H9 (cell line): ENCODE measurements at regions not wholly inside any gene's neighbourhood (a gene's known extent, or its start where the extent isn't known, plus 50 kb on each side); places are given as distances from the start of the nearest gene placed in this dataset.

ENCODE experiments used
- DNase-seq: peaks from one replicate; pipeline ENCODE4 v3.0.0-alpha.2; 2017
- H2AFZ ChIP-seq: one replicate; pipeline ENCODE4 v1.6.1; 2013; ENCODE audit warnings: mild to moderate bottlenecking, low read length, control low read depth, moderate library complexity
- H2AK5ac ChIP-seq: 2 replicates; pipeline ENCODE4 v1.6.1; 2013; ENCODE audit warnings: low read length, control low read depth, mixed read lengths; ENCODE audit not compliant: insufficient read length
- H2BK120ac ChIP-seq: one replicate; pipeline ENCODE4 v1.6.1; 2013; ENCODE audit warnings: low read depth, mild to moderate bottlenecking, low read length, control low read depth, inconsistent platforms; ENCODE audit not compliant: poor library complexity, severe bottlenecking
- H2BK12ac ChIP-seq: 2 replicates; pipeline ENCODE4 v1.6.1; 2013; ENCODE audit warnings: low read length, control low read depth, mixed read lengths, low read depth; ENCODE audit not compliant: insufficient read length
- H2BK15ac ChIP-seq: 2 replicates; pipeline ENCODE4 v1.6.1; 2013; ENCODE audit warnings: low read depth, low read length, control low read depth
- H2BK20ac ChIP-seq: one replicate; pipeline ENCODE4 v1.6.1; 2013; ENCODE audit warnings: low read depth, mild to moderate bottlenecking, low read length, control low read depth, inconsistent platforms; ENCODE audit not compliant: poor library complexity, severe bottlenecking
- H2BK5ac ChIP-seq: 2 replicates; pipeline ENCODE4 v1.6.1; 2013; ENCODE audit warnings: low read length, control low read depth, mixed read lengths; ENCODE audit not compliant: insufficient read length
- H3K14ac ChIP-seq: 2 replicates; pipeline ENCODE4 v1.6.1; 2013; ENCODE audit warnings: low read length, control low read depth; ENCODE audit not compliant: insufficient read depth
- H3K18ac ChIP-seq: 2 replicates; pipeline ENCODE4 v1.6.1; 2013; ENCODE audit warnings: low read depth, mild to moderate bottlenecking, mixed read lengths, low read length, control low read depth; ENCODE audit not compliant: insufficient read length
- H3K23ac ChIP-seq: 2 replicates; pipeline ENCODE4 v1.6.1; 2013; ENCODE audit warnings: low read length, control low read depth, mixed read lengths, low read depth; ENCODE audit not compliant: insufficient read length
- H3K23me2 ChIP-seq: 2 replicates; pipeline ENCODE4 v1.6.1; 2013; ENCODE audit warnings: low read depth, mild to moderate bottlenecking, mixed read lengths, low read length, control low read depth; ENCODE audit not compliant: insufficient read length, poor library complexity, severe bottlenecking
- H3K27ac ChIP-seq: 2 replicates; pipeline ENCODE4 v1.5.1; 2013; ENCODE audit warnings: low read length, control low read depth, mixed read lengths, low read depth; ENCODE audit not compliant: insufficient read length
- H3K27me3 ChIP-seq: 2 replicates; pipeline ENCODE4 v1.6.1; 2013; ENCODE audit warnings: low read length, control low read depth, inconsistent platforms; ENCODE audit not compliant: insufficient read depth
- H3K4ac ChIP-seq: 2 replicates; pipeline ENCODE4 v1.6.1; 2013; ENCODE audit warnings: low read depth, mild to moderate bottlenecking, control low read depth, inconsistent platforms, low read length, moderate library complexity
- H3K4me1 ChIP-seq: 2 replicates; pipeline ENCODE4 v1.6.1; 2013; ENCODE audit warnings: low read length, control low read depth, inconsistent platforms; ENCODE audit not compliant: insufficient read depth
- H3K4me2 ChIP-seq: 2 replicates; pipeline ENCODE4 v1.6.1; 2013; ENCODE audit warnings: low read length, control low read depth, mixed read lengths; ENCODE audit not compliant: insufficient read length, insufficient read depth
- H3K56ac ChIP-seq: 2 replicates; pipeline ENCODE4 v1.6.1; 2013; ENCODE audit warnings: low read depth, mild to moderate bottlenecking, mixed read lengths, low read length, control low read depth; ENCODE audit not compliant: insufficient read length
- H3K79me1 ChIP-seq: 2 replicates; pipeline ENCODE4 v1.6.1; 2013; ENCODE audit warnings: low read depth, mild to moderate bottlenecking, moderate library complexity, low read length, control low read depth, inconsistent platforms; ENCODE audit not compliant: insufficient read depth, poor library complexity, severe bottlenecking
- H3K79me2 ChIP-seq: 2 replicates; pipeline ENCODE4 v1.6.1; 2013; ENCODE audit warnings: low read length, control low read depth, inconsistent platforms; ENCODE audit not compliant: insufficient read depth
- H3K9ac ChIP-seq: 2 replicates; pipeline ENCODE4 v1.6.1; 2013; ENCODE audit warnings: low read length, control low read depth, mixed read lengths; ENCODE audit not compliant: insufficient read length; ENCODE audit errors: extremely low read depth
- H3K9me3 ChIP-seq: one replicate; pipeline ENCODE4 v1.6.1; 2013; ENCODE audit warnings: low read depth, low read length, inconsistent platforms; ENCODE audit not compliant: control insufficient read depth
- H3T11ph ChIP-seq: one replicate; pipeline ENCODE4 v1.6.1; 2013; ENCODE audit warnings: mild to moderate bottlenecking, low read length, control low read depth, inconsistent platforms
- H4K20me1 ChIP-seq: one replicate; pipeline ENCODE4 v1.6.1; 2013; ENCODE audit not compliant: control insufficient read depth, insufficient read length, insufficient read depth
- H4K5ac ChIP-seq: 2 replicates; pipeline ENCODE4 v1.6.1; 2013; ENCODE audit warnings: low read depth, mild to moderate bottlenecking, mixed read lengths, low read length, control low read depth; ENCODE audit not compliant: insufficient read length
- H4K8ac ChIP-seq: replicated peaks from 2 replicates; pipeline ENCODE4 v1.6.1; 2013; ENCODE audit warnings: low read length, control low read depth, mixed read lengths, low read depth; ENCODE audit not compliant: insufficient read length
- H4K91ac ChIP-seq: 2 replicates; pipeline ENCODE4 v1.6.1; 2013; ENCODE audit warnings: low read depth, mild to moderate bottlenecking, moderate library complexity, mixed read lengths, low read length, control low read depth; ENCODE audit not compliant: insufficient read length
- H3K27ac Mint-ChIP-seq, 3 experiments: 2 replicates in 2 of 3; 3 replicates in 1 of 3; pipeline ENCODE4 v1.8.0; 2020 to 2021; ENCODE audit warnings: mixed read lengths in 3 of 3, mild to moderate bottlenecking in 1 of 3, moderate library complexity in 1 of 3
- H3K27me3 Mint-ChIP-seq: 2 replicates; pipeline ENCODE4 v1.8.0; 2021; ENCODE audit warnings: low read depth, mild to moderate bottlenecking, moderate library complexity, mixed read lengths
- H3K36me3 Mint-ChIP-seq, 3 experiments: 2 replicates in 2 of 3; 3 replicates in 1 of 3; pipeline ENCODE4 v1.8.0; 2020 to 2021; ENCODE audit warnings: low read depth in 3 of 3, mixed read lengths in 3 of 3; ENCODE audit not compliant: insufficient read depth in 1 of 3
- H3K4me1 Mint-ChIP-seq, 2 experiments: 2 replicates each; pipeline ENCODE4 v1.8.0; 2020; ENCODE audit warnings: mixed read lengths in 2 of 2
- H3K4me3 Mint-ChIP-seq, 2 experiments: 2 replicates in 1 of 2; 3 replicates in 1 of 2; pipeline ENCODE4 v1.8.0; 2020 to 2021; ENCODE audit warnings: mild to moderate bottlenecking in 2 of 2, mixed read lengths in 2 of 2, moderate library complexity in 1 of 2
- H3K9me3 Mint-ChIP-seq, 2 experiments: 2 replicates in 1 of 2; 3 replicates in 1 of 2; pipeline ENCODE4 v1.8.0; 2020; ENCODE audit warnings: mild to moderate bottlenecking in 2 of 2, mixed read lengths in 2 of 2, moderate library complexity in 1 of 2
- WGBS: extraction: QIAGEN DNeasy Blood & Tissue Kit; methylation state at CpG from one replicate; pipeline ENCODE4 v1.1.7; 2013; ENCODE audit warnings: missing lambda C conversion rate, low lambda C conversion rate, mixed read lengths; ENCODE audit not compliant: insufficient read length; ENCODE audit errors: extremely low coverage; 5-methylcytosine and 5-hydroxymethylcytosine counted together
- TF ChIP-seq, protein P1 (sequence below): fragments of 200-600 bp; sonication (generic); conservative IDR thresholded peaks from 3 replicates; pipeline ENCODE4 v1.8.0; 2021; ENCODE audit warnings: antibody characterized with exemption, mild to moderate bottlenecking

DNA sequence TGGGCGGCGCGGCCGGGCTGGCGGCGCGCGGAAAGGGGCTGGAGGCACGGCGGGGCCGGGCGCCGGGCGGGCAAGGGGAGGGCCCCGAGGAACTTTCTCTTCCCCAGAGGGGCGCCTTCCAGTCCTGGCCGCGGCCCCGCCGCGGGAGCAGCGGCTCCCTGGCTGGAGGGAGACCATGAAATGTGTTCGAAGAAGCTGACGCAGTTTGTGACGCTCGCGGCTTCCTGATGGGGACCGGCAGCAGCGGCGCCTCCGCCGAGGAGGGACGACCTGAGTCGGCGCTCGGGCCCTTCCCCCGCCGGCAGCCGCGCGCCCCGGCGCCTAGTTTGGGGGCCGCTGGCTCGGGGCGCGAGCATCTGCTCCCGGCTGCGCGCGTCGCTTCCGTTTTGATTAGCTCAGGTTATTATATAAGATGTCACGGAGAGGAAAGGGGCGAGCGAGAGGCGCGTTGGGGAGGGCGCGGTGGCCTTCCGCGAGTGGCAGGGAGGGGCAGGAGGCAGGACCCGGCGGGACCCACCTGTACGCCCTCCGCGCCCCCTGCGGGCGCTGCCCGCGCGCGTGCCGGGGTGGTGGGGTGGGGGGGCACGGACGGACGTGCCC is 57.1 kb upstream of the PCGF5 start:
- Histone ChIP-seq H3K18ac (no peak overlapping the region), H3K56ac (no peak overlapping the region), H4K8ac (no peak overlapping the region), H3K4me1 (no peaks in the 10 kb centered on the region), H3K4me2 (peak overlapping the region; percentile 64), H3K4ac (no peak overlapping the region), H2BK20ac (no peak overlapping the region), H3K27ac (no peak overlapping the region), H3K9me3 (no peaks in the 10 kb centered on the region), H2AFZ (no peak overlapping the region), H2BK12ac (no peak overlapping the region), H4K5ac (no peak overlapping the region), H3K79me1 (no peaks in the 10 kb centered on the region), H2BK120ac (no peak overlapping the region), H3T11ph (no peak overlapping the region), H3K9ac (no peak overlapping the region), H3K14ac (no peak overlapping the region), H3K23ac (no peak overlapping the region), H3K79me2 (no peaks in the 10 kb centered on the region), H4K20me1 (no peaks in the 10 kb centered on the region), H3K23me2 (peaks cover 12% of the 10 kb centered on the region), H3K27me3 (peaks cover 43% of the 10 kb centered on the region), H2BK15ac (no peak overlapping the region), H2BK5ac (no peak overlapping the region), H2AK5ac (no peak overlapping the region), H4K91ac (no peak overlapping the region)
- Mint-ChIP-seq H3K27me3 (peaks cover 92% of the 10 kb centered on the region), H3K4me1 (peaks cover 3 to 6% of the 10 kb centered on the region in 2 experiments; a peak in 3 of 4 replicates), H3K4me3 (peak overlapping the region; percentile 65 to 85), H3K9me3 (no peaks in the 10 kb centered on the region), H3K27ac (peak overlapping the region in 1 of 3 experiments; percentile 53; a peak in 1 of 7 replicates), H3K36me3 (no peaks in the 10 kb centered on the region)
- no CpG with 5 or more reads among the region's 77 CpGs for WGBS
- TF ChIP-seq, protein P1, sequence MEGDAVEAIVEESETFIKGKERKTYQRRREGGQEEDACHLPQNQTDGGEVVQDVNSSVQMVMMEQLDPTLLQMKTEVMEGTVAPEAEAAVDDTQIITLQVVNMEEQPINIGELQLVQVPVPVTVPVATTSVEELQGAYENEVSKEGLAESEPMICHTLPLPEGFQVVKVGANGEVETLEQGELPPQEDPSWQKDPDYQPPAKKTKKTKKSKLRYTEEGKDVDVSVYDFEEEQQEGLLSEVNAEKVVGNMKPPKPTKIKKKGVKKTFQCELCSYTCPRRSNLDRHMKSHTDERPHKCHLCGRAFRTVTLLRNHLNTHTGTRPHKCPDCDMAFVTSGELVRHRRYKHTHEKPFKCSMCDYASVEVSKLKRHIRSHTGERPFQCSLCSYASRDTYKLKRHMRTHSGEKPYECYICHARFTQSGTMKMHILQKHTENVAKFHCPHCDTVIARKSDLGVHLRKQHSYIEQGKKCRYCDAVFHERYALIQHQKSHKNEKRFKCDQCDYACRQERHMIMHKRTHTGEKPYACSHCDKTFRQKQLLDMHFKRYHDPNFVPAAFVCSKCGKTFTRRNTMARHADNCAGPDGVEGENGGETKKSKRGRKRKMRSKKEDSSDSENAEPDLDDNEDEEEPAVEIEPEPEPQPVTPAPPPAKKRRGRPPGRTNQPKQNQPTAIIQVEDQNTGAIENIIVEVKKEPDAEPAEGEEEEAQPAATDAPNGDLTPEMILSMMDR, result no peak
- DNase-seq, result peak; percentile 61
